GM12892 (cell line): ENCODE measurements at regions not wholly inside any gene's neighbourhood (a gene's known extent, or its start where the extent isn't known, plus 50 kb on each side); places are given as distances from the start of the nearest gene placed in this dataset.

Source experiments
- DNase-seq: peaks from one replicate; pipeline ENCODE4 v3.0.0; 2011; ENCODE audit not compliant: insufficient read length
- FAIRE-seq: peaks from 2 replicates; lab custom pipeline; 2011; peaks lifted over from hg19 to GRCh38; lab: Jason Lieb, UNC
- POLR2A ChIP-seq: IDR thresholded peaks from 2 replicates; pipeline ENCODE4 v1.6.1; 2011; ENCODE audit warnings: low read depth, low read length, control low read depth
- POLR2AphosphoS5 ChIP-seq: IDR thresholded peaks from 2 replicates; pipeline ENCODE4 v1.6.1; 2011; ENCODE audit warnings: low read depth, low read length, control low read depth
- TAF1 ChIP-seq: IDR thresholded peaks from 2 replicates; pipeline ENCODE4 v1.6.1; 2011; ENCODE audit warnings: low read depth, mild to moderate bottlenecking, control low read depth, low read length, borderline replicate concordance

GRCh38 chr10:61285749-61286148 is 167.4 kb downstream of the TMEM26 start:
- FAIRE-seq (no peak), DNase-seq (no peak)
- no peak for TF ChIP-seq POLR2AphosphoS5
- no peak for TF ChIP-seq POLR2A
- no peak for TF ChIP-seq TAF1

GRCh38 chr10:61284222-61284890 is 168.8 kb downstream of the TMEM26 start:
- TF ChIP-seq TAF1 (no peak), POLR2A (no peak), POLR2AphosphoS5 (no peak)
- FAIRE-seq (peak; percentile 86), DNase-seq (no peak)

- DNase-seq (no peak), FAIRE-seq (no peak)
- TF ChIP-seq TAF1: no peak
- TF ChIP-seq POLR2A: no peak
- TF ChIP-seq POLR2AphosphoS5: no peak
These were observed 169.5 kb downstream of the TMEM26 start for GRCh38 chr10:61283481-61284221.

GRCh38 chr10:61283066-61283465 is 170.1 kb downstream of the TMEM26 start:
- DNase-seq: no peak
- no peak for FAIRE-seq
- TF ChIP-seq POLR2AphosphoS5 (no peak), POLR2A (no peak), TAF1 (no peak)

- DNase-seq (no peak), FAIRE-seq (no peak)
- TF ChIP-seq POLR2AphosphoS5 (no peak), POLR2A (no peak), TAF1 (no peak)
These were observed 172.9 kb downstream of the TMEM26 start for GRCh38 chr10:61280303-61280702.

- DNase-seq (no peak), FAIRE-seq (no peak)
- TF ChIP-seq POLR2AphosphoS5 (no peak), POLR2A (no peak), TAF1 (no peak)
These were observed 173.8 kb downstream of the TMEM26 start for GRCh38 chr10:61279400-61279799.

GRCh38 chr10:61278556-61278955 is 174.6 kb downstream of the TMEM26 start:
- TF ChIP-seq TAF1 (no peak), POLR2AphosphoS5 (no peak)
- FAIRE-seq: no peak
- no peak for DNase-seq

GRCh38 chr10:61272781-61273180 is 180.4 kb downstream of the TMEM26 start:
- TF ChIP-seq POLR2A: no peak
- no peak for TF ChIP-seq TAF1
- no peak for TF ChIP-seq POLR2AphosphoS5
- FAIRE-seq (no peak), DNase-seq (no peak)

GRCh38 chr10:61271127-61271780 is 181.9 kb downstream of the TMEM26 start:
- TF ChIP-seq POLR2A: no peak
- no peak for TF ChIP-seq TAF1
- TF ChIP-seq POLR2AphosphoS5: no peak
- no peak for DNase-seq
- FAIRE-seq: no peak

- no peak for FAIRE-seq
- TF ChIP-seq POLR2AphosphoS5 (no peak), TAF1 (no peak), POLR2A (no peak)
- no peak for DNase-seq
These were observed 189.7 kb downstream of the TMEM26 start for GRCh38 chr10:61263518-61263917.

- FAIRE-seq (no peak), DNase-seq (no peak)
These were observed 190.5 kb downstream of the TMEM26 start for GRCh38 chr10:61262486-61263261.

More at GRCh38 chr10:61262486-61263261, 190.5 kb downstream of the TMEM26 start:
- TF ChIP-seq POLR2A (no peak), POLR2AphosphoS5 (no peak), TAF1 (no peak)
